GM19328 (cell line): ENCODE measurements at regions not wholly inside any gene's neighbourhood (a gene's known extent, or its start where the extent isn't known, plus 50 kb on each side); places are given as distances from the start of the nearest gene placed in this dataset.

ENCODE experiments used
- ATAC-seq: cut with Tn5 transposase; IDR thresholded peaks from one replicate; pipeline ENCODE4 v1.9.1; 2021; ENCODE audit warnings: mild to moderate bottlenecking, moderate library complexity; ENCODE audit not compliant: unreplicated experiment

GRCh38 chrX:9339603-9340491 is 125.0 kb upstream of the TBL1X start:
- no peak for ATAC-seq

- ATAC-seq = no peak
These were observed 124.1 kb upstream of the TBL1X start for GRCh38 chrX:9340598-9341290.

GRCh38 chrX:9341291-9342201 is 123.3 kb upstream of the TBL1X start:
- ATAC-seq = peak; percentile 66

GRCh38 chrX:9342561-9343051 is 122.3 kb upstream of the TBL1X start:
- no peak for ATAC-seq

- ATAC-seq = no peak
These were observed 120.9 kb upstream of the TBL1X start for GRCh38 chrX:9343971-9344370.

GRCh38 chrX:9345957-9346356 is 118.9 kb upstream of the TBL1X start:
- no peak for ATAC-seq

- no peak for ATAC-seq
These were observed 115.0 kb upstream of the TBL1X start for GRCh38 chrX:9349572-9350494.

GRCh38 chrX:9351126-9351525 is 113.7 kb upstream of the TBL1X start:
- ATAC-seq = no peak

- peak; percentile 65 for ATAC-seq
These were observed 112.6 kb upstream of the TBL1X start for GRCh38 chrX:9352243-9352642.

- ATAC-seq = peak; percentile 62
These were observed 112.0 kb upstream of the TBL1X start for GRCh38 chrX:9352694-9353411.

- no peak for ATAC-seq
These were observed 109.9 kb upstream of the TBL1X start for GRCh38 chrX:9354918-9355317.

- ATAC-seq = no peak
These were observed 109.1 kb upstream of the TBL1X start for GRCh38 chrX:9355739-9356138.

GRCh38 chrX:9356846-9357245 is 108.0 kb upstream of the TBL1X start:
- no peak for ATAC-seq

GRCh38 chrX:9357518-9358114 is 107.2 kb upstream of the TBL1X start:
- no peak for ATAC-seq

GRCh38 chrX:9362363-9362928 is 102.4 kb upstream of the TBL1X start:
- no peak for ATAC-seq

GRCh38 chrX:9367421-9367820 is 97.4 kb upstream of the TBL1X start:
- no peak for ATAC-seq

- ATAC-seq = no peak
These were observed 96.6 kb upstream of the TBL1X start for GRCh38 chrX:9368262-9368661.

GRCh38 chrX:9369802-9370291 is 95.0 kb upstream of the TBL1X start:
- no peak for ATAC-seq
